Stimulated activated CD4-positive, alpha-beta T cell treated with anti-CD3 and anti-CD28 coated beads, Interleukin-12 subunit alpha, Interleukin-12 subunit beta, amount 100 ng/mL, for 48 hours (primary cell): ENCODE measurements at regions not wholly inside any gene's neighbourhood (a gene's known extent, or its start where the extent isn't known, plus 50 kb on each side); places are given as distances from the start of the nearest gene placed in this dataset.
"Not testable (repeated sequence)": the region's sequence is repeated elsewhere in the genome, so short reads cannot be mapped to it uniquely, and the experiment has no call there.

ENCODE experiments used
- DNase-seq, 3 donors: peaks; one replicate each; pipeline ENCODE4 v3.0.0-alpha.2; 2020; ENCODE audit warnings: low read depth in 2 of 3, low spot score in 1 of 3

- peak in 1 of 3 donors; percentile 27 for DNase-seq
Measured at GRCh38 chr3:18988614-18989229, 159.6 kb upstream of the KCNH8 start.

GRCh38 chr3:18987862-18988447, 160.4 kb upstream of the KCNH8 start:
- no peak for DNase-seq

GRCh38 chr3:18987070-18987469, 161.2 kb upstream of the KCNH8 start:
- DNase-seq, result no peak

- no peak for DNase-seq
Measured at GRCh38 chr3:18982920-18983319, 165.4 kb upstream of the KCNH8 start.

- DNase-seq, result not testable (repeated sequence)
Measured at GRCh38 chr3:18976102-18976501, 172.2 kb upstream of the KCNH8 start.

GRCh38 chr3:18968120-18968519, 180.2 kb upstream of the KCNH8 start:
- DNase-seq, result no peak

GRCh38 chr3:18965781-18966180, 182.5 kb upstream of the KCNH8 start:
- no peak for DNase-seq

GRCh38 chr3:18964640-18965039, 183.7 kb upstream of the KCNH8 start:
- no peak for DNase-seq

- no peak for DNase-seq
Measured at GRCh38 chr3:18951333-18951732, 197.0 kb upstream of the KCNH8 start.

GRCh38 chr3:18946524-18946923, 201.8 kb upstream of the KCNH8 start:
- DNase-seq, result no peak

GRCh38 chr3:18937574-18937973, 210.7 kb upstream of the KCNH8 start:
- no peak for DNase-seq

- no peak for DNase-seq
Measured at GRCh38 chr3:18919158-18919557, 229.2 kb upstream of the KCNH8 start.

- DNase-seq, result no peak
Measured at GRCh38 chr3:18917923-18918322, 230.4 kb upstream of the KCNH8 start.

GRCh38 chr3:18902081-18902793, 246.1 kb upstream of the KCNH8 start:
- no peak for DNase-seq

GRCh38 chr3:18901571-18901970, 246.7 kb upstream of the KCNH8 start:
- DNase-seq, result no peak

- no peak for DNase-seq
Measured at GRCh38 chr3:18900994-18901393, 247.3 kb upstream of the KCNH8 start.

- no peak for DNase-seq
Measured at GRCh38 chr3:18898911-18899310, 249.4 kb upstream of the KCNH8 start.

GRCh38 chr3:18892756-18893155, 255.6 kb upstream of the KCNH8 start:
- DNase-seq, result no peak

GRCh38 chr3:18892047-18892446, 256.3 kb upstream of the KCNH8 start:
- DNase-seq, result no peak

- no peak for DNase-seq
Measured at GRCh38 chr3:18891641-18892040, 256.7 kb upstream of the KCNH8 start.

GRCh38 chr3:18890449-18890848, 257.9 kb upstream of the KCNH8 start:
- no peak for DNase-seq

GRCh38 chr3:18888819-18889218, 259.5 kb upstream of the KCNH8 start:
- DNase-seq, result no peak

GRCh38 chr3:18888370-18888769, 259.9 kb upstream of the KCNH8 start:
- DNase-seq, result no peak
